SH-SY5Y (cell line): ENCODE measurements at regions not wholly inside any gene's neighbourhood (a gene's known extent, or its start where the extent isn't known, plus 50 kb on each side); places are given as distances from the start of the nearest gene placed in this dataset.

Experiments used
- GATA2 ChIP-seq: IDR thresholded peaks from 2 replicates; pipeline ENCODE4 v1.6.1; 2011; ENCODE audit warnings: mild to moderate bottlenecking, low read depth, low read length
- GATA3 ChIP-seq: IDR thresholded peaks from 2 replicates; pipeline ENCODE4 v1.6.1; 2011; ENCODE audit warnings: low read depth, mild to moderate bottlenecking, low read length, moderate library complexity

- no peak for TF ChIP-seq GATA2
- no peak for TF ChIP-seq GATA3
These were observed 203.7 kb downstream of the LARP7 start for GRCh38 chr4:112840619-112841018.
